ENCODE measurements at regions not wholly inside any gene's neighbourhood (a gene's known extent, or its start where the extent isn't known, plus 50 kb on each side); places are given as distances from the start of the nearest gene placed in this dataset.

DNA sequence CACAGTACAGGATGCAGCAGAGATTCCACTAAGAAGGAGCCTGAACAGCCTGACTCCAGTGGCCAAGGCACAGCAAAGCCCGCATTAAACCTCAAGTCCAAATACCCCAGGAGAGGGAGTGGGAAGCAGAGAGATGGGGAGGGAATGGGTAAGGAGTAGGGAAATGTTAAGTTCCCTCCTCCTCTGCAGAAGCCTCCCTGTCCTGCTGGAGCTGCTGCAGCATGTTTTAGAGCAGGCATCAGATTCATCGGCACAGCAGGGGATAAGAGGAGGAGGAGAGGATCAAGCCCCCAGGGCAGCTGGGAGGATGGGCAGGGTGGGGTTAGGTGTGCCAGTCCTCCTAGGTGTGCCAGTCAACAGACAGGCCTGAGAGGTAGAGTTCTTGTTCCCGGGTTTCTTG, 709.7 kb downstream of the PTPRU start:
- Mint-ChIP-seq H3K4me3 (ENCODE audit: unreplicated experiment) (no peak overlapping the region), H3K27ac (ENCODE audit: unreplicated experiment) (no peak overlapping the region), H3K4me1 (ENCODE audit: low read depth, unreplicated experiment) (no peaks in the 10 kb centered on the region), H3K36me3 (ENCODE audit: low read depth, unreplicated experiment) (no peaks in the 10 kb centered on the region), H3K9me3 (ENCODE audit: unreplicated experiment) (peaks cover 4% of the 10 kb centered on the region), H3K27me3 (ENCODE audit: low read depth, unreplicated experiment) (peaks cover 27% of the 10 kb centered on the region)
- DNase-seq (ENCODE audit: low read depth) (no peak), FAIRE-seq (no peak)
- TF ChIP-seq, protein P1, sequence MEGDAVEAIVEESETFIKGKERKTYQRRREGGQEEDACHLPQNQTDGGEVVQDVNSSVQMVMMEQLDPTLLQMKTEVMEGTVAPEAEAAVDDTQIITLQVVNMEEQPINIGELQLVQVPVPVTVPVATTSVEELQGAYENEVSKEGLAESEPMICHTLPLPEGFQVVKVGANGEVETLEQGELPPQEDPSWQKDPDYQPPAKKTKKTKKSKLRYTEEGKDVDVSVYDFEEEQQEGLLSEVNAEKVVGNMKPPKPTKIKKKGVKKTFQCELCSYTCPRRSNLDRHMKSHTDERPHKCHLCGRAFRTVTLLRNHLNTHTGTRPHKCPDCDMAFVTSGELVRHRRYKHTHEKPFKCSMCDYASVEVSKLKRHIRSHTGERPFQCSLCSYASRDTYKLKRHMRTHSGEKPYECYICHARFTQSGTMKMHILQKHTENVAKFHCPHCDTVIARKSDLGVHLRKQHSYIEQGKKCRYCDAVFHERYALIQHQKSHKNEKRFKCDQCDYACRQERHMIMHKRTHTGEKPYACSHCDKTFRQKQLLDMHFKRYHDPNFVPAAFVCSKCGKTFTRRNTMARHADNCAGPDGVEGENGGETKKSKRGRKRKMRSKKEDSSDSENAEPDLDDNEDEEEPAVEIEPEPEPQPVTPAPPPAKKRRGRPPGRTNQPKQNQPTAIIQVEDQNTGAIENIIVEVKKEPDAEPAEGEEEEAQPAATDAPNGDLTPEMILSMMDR (IDR thresholded peaks at IDR 0.05; ENCODE audit: insufficient read depth, low read depth, low read length), result no peak
- no peak for TF ChIP-seq EZH2 (IDR thresholded peaks at IDR 0.05; ENCODE audit: insufficient read depth, low read length)
- H4K20me1 ChIP-seq (ENCODE audit: insufficient read depth, low read length), result no peaks in the 10 kb centered on the region
- no peak overlapping the region for H3K4me2 ChIP-seq (ENCODE audit: low read length)
- H3K9me3 ChIP-seq (ENCODE audit: insufficient read depth, low read depth, low read length), result no peaks in the 10 kb centered on the region
- no peak overlapping the region for H3K4me3 ChIP-seq (ENCODE audit: insufficient read depth, low read depth, low read length)
- no peaks in the 10 kb centered on the region for H3K36me3 ChIP-seq (ENCODE audit: insufficient read depth, low read length)
- H3K4me1 ChIP-seq (ENCODE audit: insufficient read depth, low read length), result no peaks in the 10 kb centered on the region
- H3K27ac ChIP-seq (ENCODE audit: low read depth, low read length), result no peak overlapping the region
- H3K9ac ChIP-seq (ENCODE audit: low read length), result no peak overlapping the region
- no peaks in the 10 kb centered on the region for H3K79me2 ChIP-seq (ENCODE audit: insufficient read depth, low read length)
- peaks cover 5% of the 10 kb centered on the region for H3K27me3 ChIP-seq (ENCODE audit: insufficient read depth, low read length)
- H2AFZ ChIP-seq (ENCODE audit: low read depth, low read length), result no peak overlapping the region

DNA sequence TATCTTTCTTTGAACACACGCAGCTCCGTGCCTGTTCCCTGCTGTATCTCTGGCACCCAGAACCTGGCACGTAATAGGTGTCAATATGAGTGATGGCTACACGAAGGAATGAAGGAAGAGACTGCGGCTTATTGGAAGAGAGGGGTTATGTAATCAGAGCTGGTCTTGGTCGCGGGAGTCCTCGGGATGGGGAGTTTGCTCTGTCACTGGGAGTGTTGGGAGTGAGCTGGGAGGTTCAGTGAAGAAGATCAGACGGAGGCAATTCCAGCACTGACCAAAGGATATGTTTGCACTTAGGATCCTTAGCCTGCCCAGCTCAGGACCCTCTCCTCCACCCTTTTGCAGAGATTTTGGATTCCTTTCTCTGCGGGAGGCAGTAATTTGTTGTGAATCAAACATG, 709.1 kb downstream of the PTPRU start:
- H3K4me1 ChIP-seq (ENCODE audit: insufficient read depth, low read length), result no peaks in the 10 kb centered on the region
- H3K9me3 ChIP-seq (ENCODE audit: insufficient read depth, low read depth, low read length), result no peaks in the 10 kb centered on the region
- no peaks in the 10 kb centered on the region for H4K20me1 ChIP-seq (ENCODE audit: insufficient read depth, low read length)
- no peak overlapping the region for H3K27ac ChIP-seq (ENCODE audit: low read depth, low read length)
- no peak overlapping the region for H3K4me2 ChIP-seq (ENCODE audit: low read length)
- H3K4me3 Mint-ChIP-seq (ENCODE audit: unreplicated experiment), result no peak overlapping the region
- no peaks in the 10 kb centered on the region for H3K36me3 ChIP-seq (ENCODE audit: insufficient read depth, low read length)
- no peaks in the 10 kb centered on the region for H3K4me1 Mint-ChIP-seq (ENCODE audit: low read depth, unreplicated experiment)
- peaks cover 33% of the 10 kb centered on the region for H3K27me3 Mint-ChIP-seq (ENCODE audit: low read depth, unreplicated experiment)
- TF ChIP-seq, protein P1 (IDR thresholded peaks at IDR 0.05; ENCODE audit: insufficient read depth, low read depth, low read length), result no peak
- no peak for TF ChIP-seq EZH2 (IDR thresholded peaks at IDR 0.05; ENCODE audit: insufficient read depth, low read length)
- no peak overlapping the region for H3K9ac ChIP-seq (ENCODE audit: low read length)
- H3K27ac Mint-ChIP-seq (ENCODE audit: unreplicated experiment), result peak overlapping the region; percentile 7
- DNase-seq (ENCODE audit: low read depth) (no peak), FAIRE-seq (no peak)
- H3K79me2 ChIP-seq (ENCODE audit: insufficient read depth, low read length), result no peaks in the 10 kb centered on the region
- H3K27me3 ChIP-seq (ENCODE audit: insufficient read depth, low read length), result peaks cover 8% of the 10 kb centered on the region
- no peaks in the 10 kb centered on the region for H3K36me3 Mint-ChIP-seq (ENCODE audit: low read depth, unreplicated experiment)
- no peak overlapping the region for H3K4me3 ChIP-seq (ENCODE audit: insufficient read depth, low read depth, low read length)
- peaks cover 2% of the 10 kb centered on the region for H3K9me3 Mint-ChIP-seq (ENCODE audit: unreplicated experiment)
- no peak overlapping the region for H2AFZ ChIP-seq (ENCODE audit: low read depth, low read length)

- H2AFZ ChIP-seq (ENCODE audit: low read depth, low read length), result no peak overlapping the region
- no peak overlapping the region for H3K4me2 ChIP-seq (ENCODE audit: low read length)
- FAIRE-seq (no peak), DNase-seq (ENCODE audit: low read depth) (no peak)
- H3K4me3 ChIP-seq (ENCODE audit: insufficient read depth, low read depth, low read length), result no peak overlapping the region
- no peak overlapping the region for H3K27ac ChIP-seq (ENCODE audit: low read depth, low read length)
- H3K4me1 ChIP-seq (ENCODE audit: insufficient read depth, low read length), result no peaks in the 10 kb centered on the region
- no peak for TF ChIP-seq EZH2 (IDR thresholded peaks at IDR 0.05; ENCODE audit: insufficient read depth, low read length)
- TF ChIP-seq, protein P1 (IDR thresholded peaks at IDR 0.05; ENCODE audit: insufficient read depth, low read depth, low read length), result no peak
- H3K36me3 Mint-ChIP-seq (ENCODE audit: low read depth, unreplicated experiment), result no peaks in the 10 kb centered on the region
- no peaks in the 10 kb centered on the region for H3K9me3 ChIP-seq (ENCODE audit: insufficient read depth, low read depth, low read length)
- no peak overlapping the region for H3K4me3 Mint-ChIP-seq (ENCODE audit: unreplicated experiment)
- H4K20me1 ChIP-seq (ENCODE audit: insufficient read depth, low read length), result no peaks in the 10 kb centered on the region
- H3K27ac Mint-ChIP-seq (ENCODE audit: unreplicated experiment), result no peak overlapping the region
- no peak overlapping the region for H3K9ac ChIP-seq (ENCODE audit: low read length)
- no peaks in the 10 kb centered on the region for H3K4me1 Mint-ChIP-seq (ENCODE audit: low read depth, unreplicated experiment)
- H3K9me3 Mint-ChIP-seq (ENCODE audit: unreplicated experiment), result peaks cover 6% of the 10 kb centered on the region
- H3K36me3 ChIP-seq (ENCODE audit: insufficient read depth, low read length), result no peaks in the 10 kb centered on the region
- H3K79me2 ChIP-seq (ENCODE audit: insufficient read depth, low read length), result no peaks in the 10 kb centered on the region
- peaks cover 33% of the 10 kb centered on the region for H3K27me3 Mint-ChIP-seq (ENCODE audit: low read depth, unreplicated experiment)
- peaks cover 8% of the 10 kb centered on the region for H3K27me3 ChIP-seq (ENCODE audit: insufficient read depth, low read length)
Observed at GRCh38 chr1:29944253-29944905, 708.1 kb downstream of the PTPRU start.
